ENCODE measurements at regions not wholly inside any gene's neighbourhood (a gene's known extent, or its start where the extent isn't known, plus 50 kb on each side); places are given as distances from the start of the nearest gene placed in this dataset.

GRCh38 chr13:97565906-97566305 lies 131.9 kb downstream of the RAP2A start:
- no peak overlapping the region for H2AFZ ChIP-seq
- no peaks in the 10 kb centered on the region for H3K36me3 Mint-ChIP-seq (ENCODE audit: low read depth)
- no peaks in the 10 kb centered on the region for H3K36me3 ChIP-seq (ENCODE audit: insufficient read depth)
- ATAC-seq: no peak
- TF ChIP-seq REST (IDR thresholded peaks at IDR 0.05; ENCODE audit: unreplicated experiment): no peak
- H3K9me2 ChIP-seq (ENCODE audit: insufficient read depth): no peaks in the 10 kb centered on the region
- no peaks in the 10 kb centered on the region for H3F3A ChIP-seq (replicated peaks; ENCODE audit: low read depth)
- H3K27ac Mint-ChIP-seq: no peak overlapping the region
- DNase-seq (ENCODE audit: low spot score): no peak
- no peaks in the 10 kb centered on the region for H4K20me1 ChIP-seq (replicated peaks; ENCODE audit: insufficient read depth)
- no peak overlapping the region for H3K4me2 ChIP-seq
- H3K79me2 ChIP-seq (replicated peaks; ENCODE audit: insufficient read depth): no peaks in the 10 kb centered on the region
- no peaks in the 10 kb centered on the region for H3K27me3 ChIP-seq (ENCODE audit: insufficient read depth)
- H3K4me3 Mint-ChIP-seq: no peak overlapping the region
- no peak overlapping the region for H3K4me3 ChIP-seq
- H3K27me3 Mint-ChIP-seq (ENCODE audit: insufficient read depth, low read depth, poor library complexity): peaks cover 6% of the 10 kb centered on the region
- H3K9me3 Mint-ChIP-seq: no peaks in the 10 kb centered on the region
- H3K4me1 Mint-ChIP-seq: peaks cover 25% of the 10 kb centered on the region
- H3K4me1 ChIP-seq (ENCODE audit: insufficient read depth): peaks cover 12% of the 10 kb centered on the region
- no peak overlapping the region for H3K27ac ChIP-seq (ENCODE audit: low read depth)

GRCh38 chr13:97566907-97567306 lies 132.9 kb downstream of the RAP2A start:
- H3K4me1 Mint-ChIP-seq: peaks cover 28% of the 10 kb centered on the region
- Histone ChIP-seq H3K4me3 (no peak overlapping the region), H3K4me1 (ENCODE audit: insufficient read depth) (peaks cover 15% of the 10 kb centered on the region), H3K27me3 (ENCODE audit: insufficient read depth) (no peaks in the 10 kb centered on the region), H3K36me3 (ENCODE audit: insufficient read depth) (no peaks in the 10 kb centered on the region), H3K4me2 (no peak overlapping the region), H3F3A (replicated peaks; ENCODE audit: low read depth) (no peaks in the 10 kb centered on the region), H3K9me2 (ENCODE audit: insufficient read depth) (no peaks in the 10 kb centered on the region), H2AFZ (no peak overlapping the region; the same call in 1 of the 2 replicates), H4K20me1 (replicated peaks; ENCODE audit: insufficient read depth) (no peaks in the 10 kb centered on the region), H3K79me2 (replicated peaks; ENCODE audit: insufficient read depth) (no peaks in the 10 kb centered on the region), H3K27ac (ENCODE audit: low read depth) (no peak overlapping the region)
- H3K27me3 Mint-ChIP-seq (ENCODE audit: insufficient read depth, low read depth, poor library complexity): peaks cover 6% of the 10 kb centered on the region
- H3K36me3 Mint-ChIP-seq (ENCODE audit: low read depth): no peaks in the 10 kb centered on the region
- DNase-seq (ENCODE audit: low spot score): no peak
- H3K27ac Mint-ChIP-seq: no peak overlapping the region
- ATAC-seq: no peak
- TF ChIP-seq ZNF331 (CRISPR knock-in tag; IDR thresholded peaks at IDR 0.05; ENCODE audit: low read depth): no peak
- no peak for TF ChIP-seq NANOG (IDR thresholded peaks at IDR 0.05; ENCODE audit: borderline replicate concordance)
- TF ChIP-seq ETS1 (IDR thresholded peaks at IDR 0.05): no peak
- TF ChIP-seq CTCF (conservative IDR thresholded peaks at IDR 0.05; ENCODE audit: low read depth in 2 of 2): no peak
- no peak for TF ChIP-seq STAT1 (IDR thresholded peaks at IDR 0.05; ENCODE audit: unreplicated experiment)
- no peak for TF ChIP-seq EZH2phosphoT487 (IDR thresholded peaks at IDR 0.05; ENCODE audit: unreplicated experiment)
- no peaks in the 10 kb centered on the region for H3K9me3 Mint-ChIP-seq
- no peak overlapping the region for H3K4me3 Mint-ChIP-seq
